ENCODE measurements at regions not wholly inside any gene's neighbourhood (a gene's known extent, or its start where the extent isn't known, plus 50 kb on each side); places are given as distances from the start of the nearest gene placed in this dataset.

DNA sequence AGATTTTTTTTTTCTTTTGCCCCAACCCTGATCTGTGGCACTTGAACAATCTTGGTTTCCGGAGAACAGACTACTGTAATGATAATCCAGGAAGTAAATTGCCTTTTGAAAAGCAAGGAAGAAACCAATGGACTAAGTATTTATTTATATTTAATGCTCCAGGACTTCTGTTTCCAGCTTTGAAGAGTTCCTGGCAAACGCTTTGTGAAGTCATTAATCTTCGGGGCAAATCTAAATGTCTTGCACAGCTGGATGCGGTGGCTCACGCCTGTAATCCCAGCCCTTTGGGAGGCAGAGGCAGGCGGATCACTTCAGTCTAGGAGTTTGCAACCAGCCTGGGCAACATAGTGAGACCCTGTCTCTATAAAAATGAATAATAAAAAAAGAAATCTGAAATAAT, 135.1 kb upstream of the GATA6 start:
- H3K36me3 ChIP-seq: no peaks in the 10 kb centered on the region
- no peak for TF ChIP-seq POLR2AphosphoS5 (IDR thresholded peaks at IDR 0.05)
- TF ChIP-seq, protein P1, sequence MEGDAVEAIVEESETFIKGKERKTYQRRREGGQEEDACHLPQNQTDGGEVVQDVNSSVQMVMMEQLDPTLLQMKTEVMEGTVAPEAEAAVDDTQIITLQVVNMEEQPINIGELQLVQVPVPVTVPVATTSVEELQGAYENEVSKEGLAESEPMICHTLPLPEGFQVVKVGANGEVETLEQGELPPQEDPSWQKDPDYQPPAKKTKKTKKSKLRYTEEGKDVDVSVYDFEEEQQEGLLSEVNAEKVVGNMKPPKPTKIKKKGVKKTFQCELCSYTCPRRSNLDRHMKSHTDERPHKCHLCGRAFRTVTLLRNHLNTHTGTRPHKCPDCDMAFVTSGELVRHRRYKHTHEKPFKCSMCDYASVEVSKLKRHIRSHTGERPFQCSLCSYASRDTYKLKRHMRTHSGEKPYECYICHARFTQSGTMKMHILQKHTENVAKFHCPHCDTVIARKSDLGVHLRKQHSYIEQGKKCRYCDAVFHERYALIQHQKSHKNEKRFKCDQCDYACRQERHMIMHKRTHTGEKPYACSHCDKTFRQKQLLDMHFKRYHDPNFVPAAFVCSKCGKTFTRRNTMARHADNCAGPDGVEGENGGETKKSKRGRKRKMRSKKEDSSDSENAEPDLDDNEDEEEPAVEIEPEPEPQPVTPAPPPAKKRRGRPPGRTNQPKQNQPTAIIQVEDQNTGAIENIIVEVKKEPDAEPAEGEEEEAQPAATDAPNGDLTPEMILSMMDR (IDR thresholded peaks at IDR 0.05 in 8 of 11, conservative IDR thresholded peaks at IDR 0.05 in 3 of 11): no peak
- TF ChIP-seq POLR2A (IDR thresholded peaks at IDR 0.05): no peak
- no peaks in the 10 kb centered on the region for H3K9me3 ChIP-seq
- peaks cover 0 to 4% (median 0%) of the 10 kb centered on the region in 6 donors for H3K4me1 ChIP-seq
- no peak for DNase-seq
- 53 to 72% (median 63%) methylated on average over 6 of the region's 6 CpGs for WGBS, 5 donors
- H3K4me3 ChIP-seq: no peak overlapping the region
- intact Hi-C loops (cut with DNase I; ENCODE audit: low total_unique reads): no loop called here
- H3K27me3 ChIP-seq (replicated peaks in 1 of 7): no peaks in the 10 kb centered on the region
- peak overlapping the region in 3 of 8 donors; percentile 4 to 43 (median 40) for H3K27ac ChIP-seq

DNA sequence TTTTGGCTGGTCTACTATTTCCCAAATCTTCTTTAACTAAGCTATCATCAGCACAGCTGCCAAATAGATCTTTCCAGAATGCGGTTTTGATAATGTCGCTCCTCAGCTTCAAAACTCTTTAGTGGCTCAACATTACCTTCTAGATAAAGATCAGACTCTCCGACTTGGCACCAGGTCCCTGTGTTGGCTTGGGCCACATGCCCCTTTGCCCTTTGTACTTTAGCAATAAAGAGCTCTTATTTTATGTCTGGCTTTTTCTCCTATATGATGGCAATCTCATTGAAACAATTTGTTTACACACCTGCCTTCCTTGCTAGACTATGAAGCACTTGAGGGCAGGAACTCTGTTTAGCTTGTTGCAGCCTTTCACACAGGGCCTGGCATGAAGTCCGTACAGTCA, 128.9 kb upstream of the GATA6 start:
- intact Hi-C loops (cut with DNase I; ENCODE audit: low total_unique reads): no loop called here
- no peaks in the 10 kb centered on the region for H3K4me1 ChIP-seq
- no peak for DNase-seq

DNA sequence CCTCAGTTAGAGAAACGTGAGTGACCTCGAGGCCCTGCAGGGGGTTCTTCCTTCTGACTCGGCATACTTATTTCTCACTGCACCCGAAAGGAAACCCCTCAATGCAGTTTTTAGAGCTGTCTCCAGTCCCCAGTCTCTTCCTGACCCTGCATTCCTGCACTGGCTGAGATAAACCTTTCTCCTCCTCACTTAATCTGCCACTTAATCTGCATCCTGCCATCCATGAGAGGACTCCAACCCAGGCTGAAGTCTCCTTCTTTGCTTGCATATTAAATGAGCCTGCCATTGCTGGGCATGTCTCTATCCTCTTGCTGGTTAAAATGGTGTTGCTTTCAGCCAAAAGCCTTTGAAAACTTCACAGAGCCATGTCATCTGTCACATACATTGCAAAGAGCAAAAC, 125.6 kb upstream of the GATA6 start:
- H3K9me3 ChIP-seq: no peaks in the 10 kb centered on the region
- peaks cover 0 to 3% (median 0%) of the 10 kb centered on the region in 7 donors for H3K27me3 ChIP-seq (replicated peaks in 1 of 7)
- H3K36me3 ChIP-seq: no peaks in the 10 kb centered on the region
- no peak overlapping the region for H3K27ac ChIP-seq
- no peaks in the 10 kb centered on the region for H3K4me1 ChIP-seq
- DNase-seq: no peak
- 33 to 51% (median 38%) methylated on average over 4 of the region's 4 CpGs for WGBS, 5 donors
- no peak for TF ChIP-seq POLR2AphosphoS5 (IDR thresholded peaks at IDR 0.05)
- TF ChIP-seq, protein P1 (IDR thresholded peaks at IDR 0.05 in 8 of 11, conservative IDR thresholded peaks at IDR 0.05 in 3 of 11): no peak
- TF ChIP-seq POLR2A (IDR thresholded peaks at IDR 0.05): no peak
- intact Hi-C loops (cut with DNase I; ENCODE audit: low total_unique reads): no loop called here
- no peak overlapping the region for H3K4me3 ChIP-seq

More for the DNA sequence above, 128.9 kb upstream of the GATA6 start:
- Histone ChIP-seq H3K27me3 (replicated peaks in 1 of 7) (peaks cover 0 to 3% (median 0%) of the 10 kb centered on the region in 7 donors), H3K27ac (no peak overlapping the region), H3K9me3 (no peaks in the 10 kb centered on the region), H3K4me3 (no peak overlapping the region), H3K36me3 (no peaks in the 10 kb centered on the region)
- no peak for TF ChIP-seq POLR2A (IDR thresholded peaks at IDR 0.05)
- 85 to 95% (median 89%) methylated on average over 4 of the region's 4 CpGs for WGBS, 5 donors

DNA sequence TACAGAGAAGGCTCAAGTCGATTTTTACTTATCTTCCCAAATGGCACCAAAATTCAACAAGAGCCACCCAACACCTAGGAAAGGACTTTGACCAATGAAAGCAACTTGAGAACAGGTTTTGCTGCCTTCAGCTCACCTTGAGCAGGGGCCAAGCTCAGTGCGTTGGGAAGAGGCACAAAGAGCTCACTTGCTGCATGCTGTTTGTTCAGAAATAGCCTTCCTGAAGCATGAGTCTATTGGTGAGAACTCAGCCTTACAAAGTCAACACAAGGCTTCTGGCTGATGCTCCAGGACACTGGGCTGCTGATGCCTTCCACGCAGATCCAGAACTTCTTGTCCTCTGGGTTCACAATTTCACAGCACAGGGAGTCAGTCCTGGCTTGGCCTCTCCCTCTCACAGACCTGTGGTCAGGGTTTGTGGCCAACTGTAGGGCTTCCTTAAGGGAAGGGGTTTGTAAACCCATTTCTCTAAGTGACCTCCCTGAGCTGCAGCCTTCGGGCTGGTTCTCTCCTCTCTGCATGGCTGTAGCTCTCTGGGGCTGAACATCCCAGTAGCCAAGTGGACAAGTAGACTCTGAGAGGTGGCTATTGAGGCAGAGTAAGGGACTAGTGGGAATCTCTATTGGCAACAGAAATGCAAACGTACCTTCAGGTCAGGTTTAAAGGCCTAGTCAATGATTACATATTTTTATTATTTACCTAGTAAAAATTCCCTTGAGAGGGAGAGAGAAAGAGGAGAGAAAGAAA, 124.7 kb upstream of the GATA6 start:
- Histone ChIP-seq H3K9me3 (no peaks in the 10 kb centered on the region), H3K27me3 (replicated peaks in 1 of 7) (peaks cover 0 to 3% (median 0%) of the 10 kb centered on the region in 7 donors), H3K27ac (no peak overlapping the region), H3K4me3 (no peak overlapping the region), H3K4me1 (no peaks in the 10 kb centered on the region), H3K36me3 (no peaks in the 10 kb centered on the region)
- intact Hi-C loops (cut with DNase I; ENCODE audit: low total_unique reads): no loop called here
- DNase-seq: no peak
- TF ChIP-seq POLR2AphosphoS5 (IDR thresholded peaks at IDR 0.05) (no peak), POLR2A (IDR thresholded peaks at IDR 0.05) (no peak)
- TF ChIP-seq, protein P1 (IDR thresholded peaks at IDR 0.05 in 8 of 11, conservative IDR thresholded peaks at IDR 0.05 in 3 of 11): no peak
- WGBS, 5 donors: 69 to 77% (median 75%) methylated on average over 5 of the region's 5 CpGs
